ENCODE measurements at regions not wholly inside any gene's neighbourhood (a gene's known extent, or its start where the extent isn't known, plus 50 kb on each side); places are given as distances from the start of the nearest gene placed in this dataset.

DNA sequence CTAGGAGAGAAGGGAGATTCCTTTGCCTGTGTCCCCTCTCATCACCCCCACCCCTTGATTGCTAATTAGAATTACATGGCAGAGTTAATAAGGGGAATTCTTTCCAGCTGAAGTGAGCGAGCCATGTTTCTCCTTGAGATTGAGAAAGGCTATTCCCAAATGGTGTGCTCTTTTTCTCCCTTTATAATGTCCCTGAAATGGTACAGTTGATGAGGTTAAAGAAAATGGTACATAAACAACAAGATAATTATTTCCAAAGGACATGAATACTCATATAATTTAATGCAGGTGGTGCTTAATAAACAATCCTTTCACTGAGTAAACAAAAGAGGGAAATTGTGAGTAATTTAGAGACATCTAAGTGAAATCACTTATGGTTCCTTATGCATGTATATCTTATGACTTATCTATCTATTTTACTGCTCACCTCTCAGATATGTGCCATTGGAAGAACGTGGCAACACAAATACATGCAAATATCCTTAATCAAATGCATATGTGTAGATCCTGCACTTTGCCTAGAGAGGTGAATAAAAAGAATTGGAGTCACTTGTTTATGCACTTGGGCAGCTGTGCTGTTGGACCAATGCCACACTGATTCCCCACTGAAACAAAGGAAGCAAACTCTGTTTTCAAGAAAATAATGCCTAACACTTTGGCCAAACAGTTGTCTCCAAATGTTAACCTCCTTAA, 106.6 kb upstream of the WDR44 start:
- TF ChIP-seq, protein P1, sequence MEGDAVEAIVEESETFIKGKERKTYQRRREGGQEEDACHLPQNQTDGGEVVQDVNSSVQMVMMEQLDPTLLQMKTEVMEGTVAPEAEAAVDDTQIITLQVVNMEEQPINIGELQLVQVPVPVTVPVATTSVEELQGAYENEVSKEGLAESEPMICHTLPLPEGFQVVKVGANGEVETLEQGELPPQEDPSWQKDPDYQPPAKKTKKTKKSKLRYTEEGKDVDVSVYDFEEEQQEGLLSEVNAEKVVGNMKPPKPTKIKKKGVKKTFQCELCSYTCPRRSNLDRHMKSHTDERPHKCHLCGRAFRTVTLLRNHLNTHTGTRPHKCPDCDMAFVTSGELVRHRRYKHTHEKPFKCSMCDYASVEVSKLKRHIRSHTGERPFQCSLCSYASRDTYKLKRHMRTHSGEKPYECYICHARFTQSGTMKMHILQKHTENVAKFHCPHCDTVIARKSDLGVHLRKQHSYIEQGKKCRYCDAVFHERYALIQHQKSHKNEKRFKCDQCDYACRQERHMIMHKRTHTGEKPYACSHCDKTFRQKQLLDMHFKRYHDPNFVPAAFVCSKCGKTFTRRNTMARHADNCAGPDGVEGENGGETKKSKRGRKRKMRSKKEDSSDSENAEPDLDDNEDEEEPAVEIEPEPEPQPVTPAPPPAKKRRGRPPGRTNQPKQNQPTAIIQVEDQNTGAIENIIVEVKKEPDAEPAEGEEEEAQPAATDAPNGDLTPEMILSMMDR (conservative IDR thresholded peaks at IDR 0.05; ENCODE audit: low read length), result no peak
- TF ChIP-seq EZH2phosphoT487 (IDR thresholded peaks at IDR 0.05; ENCODE audit: borderline replicate concordance, low read depth, low read length), result no peak

Measured in OCI-LY7 (cell line).